H9 (cell line): ENCODE measurements at regions not wholly inside any gene's neighbourhood (a gene's known extent, or its start where the extent isn't known, plus 50 kb on each side); places are given as distances from the start of the nearest gene placed in this dataset.

Source experiments
- DNase-seq: peaks from one replicate; pipeline ENCODE4 v3.0.0-alpha.2; 2017
- H2AFZ ChIP-seq: one replicate; pipeline ENCODE4 v1.6.1; 2013; ENCODE audit warnings: mild to moderate bottlenecking, low read length, control low read depth, moderate library complexity
- H2AK5ac ChIP-seq: 2 replicates; pipeline ENCODE4 v1.6.1; 2013; ENCODE audit warnings: low read length, control low read depth, mixed read lengths; ENCODE audit not compliant: insufficient read length
- H2BK120ac ChIP-seq: one replicate; pipeline ENCODE4 v1.6.1; 2013; ENCODE audit warnings: low read depth, mild to moderate bottlenecking, low read length, control low read depth, inconsistent platforms; ENCODE audit not compliant: poor library complexity, severe bottlenecking
- H2BK12ac ChIP-seq: 2 replicates; pipeline ENCODE4 v1.6.1; 2013; ENCODE audit warnings: low read length, control low read depth, mixed read lengths, low read depth; ENCODE audit not compliant: insufficient read length
- H2BK15ac ChIP-seq: 2 replicates; pipeline ENCODE4 v1.6.1; 2013; ENCODE audit warnings: low read depth, low read length, control low read depth
- H2BK20ac ChIP-seq: one replicate; pipeline ENCODE4 v1.6.1; 2013; ENCODE audit warnings: low read depth, mild to moderate bottlenecking, low read length, control low read depth, inconsistent platforms; ENCODE audit not compliant: poor library complexity, severe bottlenecking
- H2BK5ac ChIP-seq: 2 replicates; pipeline ENCODE4 v1.6.1; 2013; ENCODE audit warnings: low read length, control low read depth, mixed read lengths; ENCODE audit not compliant: insufficient read length
- H3K14ac ChIP-seq: 2 replicates; pipeline ENCODE4 v1.6.1; 2013; ENCODE audit warnings: low read length, control low read depth; ENCODE audit not compliant: insufficient read depth
- H3K18ac ChIP-seq: 2 replicates; pipeline ENCODE4 v1.6.1; 2013; ENCODE audit warnings: low read depth, mild to moderate bottlenecking, mixed read lengths, low read length, control low read depth; ENCODE audit not compliant: insufficient read length
- H3K23ac ChIP-seq: 2 replicates; pipeline ENCODE4 v1.6.1; 2013; ENCODE audit warnings: low read length, control low read depth, mixed read lengths, low read depth; ENCODE audit not compliant: insufficient read length
- H3K23me2 ChIP-seq: 2 replicates; pipeline ENCODE4 v1.6.1; 2013; ENCODE audit warnings: low read depth, mild to moderate bottlenecking, mixed read lengths, low read length, control low read depth; ENCODE audit not compliant: insufficient read length, poor library complexity, severe bottlenecking
- H3K27ac ChIP-seq: 2 replicates; pipeline ENCODE4 v1.5.1; 2013; ENCODE audit warnings: low read length, control low read depth, mixed read lengths, low read depth; ENCODE audit not compliant: insufficient read length
- H3K27me3 ChIP-seq: 2 replicates; pipeline ENCODE4 v1.6.1; 2013; ENCODE audit warnings: low read length, control low read depth, inconsistent platforms; ENCODE audit not compliant: insufficient read depth
- H3K4ac ChIP-seq: 2 replicates; pipeline ENCODE4 v1.6.1; 2013; ENCODE audit warnings: low read depth, mild to moderate bottlenecking, control low read depth, inconsistent platforms, low read length, moderate library complexity
- H3K4me1 ChIP-seq: 2 replicates; pipeline ENCODE4 v1.6.1; 2013; ENCODE audit warnings: low read length, control low read depth, inconsistent platforms; ENCODE audit not compliant: insufficient read depth
- H3K4me2 ChIP-seq: 2 replicates; pipeline ENCODE4 v1.6.1; 2013; ENCODE audit warnings: low read length, control low read depth, mixed read lengths; ENCODE audit not compliant: insufficient read length, insufficient read depth
- H3K56ac ChIP-seq: 2 replicates; pipeline ENCODE4 v1.6.1; 2013; ENCODE audit warnings: low read depth, mild to moderate bottlenecking, mixed read lengths, low read length, control low read depth; ENCODE audit not compliant: insufficient read length
- H3K79me1 ChIP-seq: 2 replicates; pipeline ENCODE4 v1.6.1; 2013; ENCODE audit warnings: low read depth, mild to moderate bottlenecking, moderate library complexity, low read length, control low read depth, inconsistent platforms; ENCODE audit not compliant: insufficient read depth, poor library complexity, severe bottlenecking
- H3K79me2 ChIP-seq: 2 replicates; pipeline ENCODE4 v1.6.1; 2013; ENCODE audit warnings: low read length, control low read depth, inconsistent platforms; ENCODE audit not compliant: insufficient read depth
- H3K9ac ChIP-seq: 2 replicates; pipeline ENCODE4 v1.6.1; 2013; ENCODE audit warnings: low read length, control low read depth, mixed read lengths; ENCODE audit not compliant: insufficient read length; ENCODE audit errors: extremely low read depth
- H3K9me3 ChIP-seq: one replicate; pipeline ENCODE4 v1.6.1; 2013; ENCODE audit warnings: low read depth, low read length, inconsistent platforms; ENCODE audit not compliant: control insufficient read depth
- H3T11ph ChIP-seq: one replicate; pipeline ENCODE4 v1.6.1; 2013; ENCODE audit warnings: mild to moderate bottlenecking, low read length, control low read depth, inconsistent platforms
- H4K20me1 ChIP-seq: one replicate; pipeline ENCODE4 v1.6.1; 2013; ENCODE audit not compliant: control insufficient read depth, insufficient read length, insufficient read depth
- H4K5ac ChIP-seq: 2 replicates; pipeline ENCODE4 v1.6.1; 2013; ENCODE audit warnings: low read depth, mild to moderate bottlenecking, mixed read lengths, low read length, control low read depth; ENCODE audit not compliant: insufficient read length
- H4K8ac ChIP-seq: replicated peaks from 2 replicates; pipeline ENCODE4 v1.6.1; 2013; ENCODE audit warnings: low read length, control low read depth, mixed read lengths, low read depth; ENCODE audit not compliant: insufficient read length
- H4K91ac ChIP-seq: 2 replicates; pipeline ENCODE4 v1.6.1; 2013; ENCODE audit warnings: low read depth, mild to moderate bottlenecking, moderate library complexity, mixed read lengths, low read length, control low read depth; ENCODE audit not compliant: insufficient read length
- H3K27ac Mint-ChIP-seq, 3 experiments: 2 replicates in 2 of 3; 3 replicates in 1 of 3; pipeline ENCODE4 v1.8.0; 2020 to 2021; ENCODE audit warnings: mixed read lengths in 3 of 3, mild to moderate bottlenecking in 1 of 3, moderate library complexity in 1 of 3
- H3K27me3 Mint-ChIP-seq: 2 replicates; pipeline ENCODE4 v1.8.0; 2021; ENCODE audit warnings: low read depth, mild to moderate bottlenecking, moderate library complexity, mixed read lengths
- H3K36me3 Mint-ChIP-seq, 3 experiments: 2 replicates in 2 of 3; 3 replicates in 1 of 3; pipeline ENCODE4 v1.8.0; 2020 to 2021; ENCODE audit warnings: low read depth in 3 of 3, mixed read lengths in 3 of 3; ENCODE audit not compliant: insufficient read depth in 1 of 3
- H3K4me1 Mint-ChIP-seq, 2 experiments: 2 replicates each; pipeline ENCODE4 v1.8.0; 2020; ENCODE audit warnings: mixed read lengths in 2 of 2
- H3K4me3 Mint-ChIP-seq, 2 experiments: 2 replicates in 1 of 2; 3 replicates in 1 of 2; pipeline ENCODE4 v1.8.0; 2020 to 2021; ENCODE audit warnings: mild to moderate bottlenecking in 2 of 2, mixed read lengths in 2 of 2, moderate library complexity in 1 of 2
- H3K9me3 Mint-ChIP-seq, 2 experiments: 2 replicates in 1 of 2; 3 replicates in 1 of 2; pipeline ENCODE4 v1.8.0; 2020; ENCODE audit warnings: mild to moderate bottlenecking in 2 of 2, mixed read lengths in 2 of 2, moderate library complexity in 1 of 2
- CTCF ChIP-seq: fragments of 200-600 bp; sonication (generic); conservative IDR thresholded peaks from 3 replicates; pipeline ENCODE4 v1.8.0; 2021; ENCODE audit warnings: antibody characterized with exemption, mild to moderate bottlenecking
- WGBS: extraction: QIAGEN DNeasy Blood & Tissue Kit; methylation state at CpG from one replicate; pipeline ENCODE4 v1.1.7; 2013; ENCODE audit warnings: missing lambda C conversion rate, low lambda C conversion rate, mixed read lengths; ENCODE audit not compliant: insufficient read length; ENCODE audit errors: extremely low coverage; 5-methylcytosine and 5-hydroxymethylcytosine counted together

GRCh38 chr10:90372451-90372850 lies 485.4 kb downstream of the HTR7 start:
- no peak overlapping the region for H3K4me3 Mint-ChIP-seq
- no peak overlapping the region for H3K18ac ChIP-seq
- H2BK15ac ChIP-seq = no peak overlapping the region
- TF ChIP-seq CTCF = no peak
- no peak overlapping the region for H4K8ac ChIP-seq
- H2BK120ac ChIP-seq = no peak overlapping the region
- no peak overlapping the region for H3T11ph ChIP-seq
- H2BK12ac ChIP-seq = no peak overlapping the region
- H3K4me1 ChIP-seq = no peaks in the 10 kb centered on the region
- H3K36me3 Mint-ChIP-seq = peaks cover 0 to 6% (median 0%) of the 10 kb centered on the region in 3 experiments; a peak in 4 of 7 replicates
- no peak overlapping the region for H2AK5ac ChIP-seq
- no peak overlapping the region for H2BK20ac ChIP-seq
- H3K79me2 ChIP-seq = no peaks in the 10 kb centered on the region
- H3K4ac ChIP-seq = no peak overlapping the region
- no peak overlapping the region for H2BK5ac ChIP-seq
- no peak overlapping the region for H3K14ac ChIP-seq
- no peak overlapping the region for H4K5ac ChIP-seq
- H3K27me3 ChIP-seq = no peaks in the 10 kb centered on the region
- no peak overlapping the region for H3K9ac ChIP-seq
- no peaks in the 10 kb centered on the region for H3K79me1 ChIP-seq
- no peak overlapping the region for H3K23ac ChIP-seq
- no peaks in the 10 kb centered on the region for H3K23me2 ChIP-seq
- no peak overlapping the region for H3K27ac ChIP-seq
- no peaks in the 10 kb centered on the region; the same call in 1 of the 2 replicates for H3K27me3 Mint-ChIP-seq
- no peaks in the 10 kb centered on the region for H4K20me1 ChIP-seq
- no CpG with 5 or more reads among the region's 2 CpGs for WGBS
- no peak overlapping the region; a peak in 1 of 7 replicates for H3K27ac Mint-ChIP-seq
- no peaks in the 10 kb centered on the region for H3K9me3 ChIP-seq
- no peak overlapping the region for H4K91ac ChIP-seq
- no peak overlapping the region for H3K4me2 ChIP-seq
- no peaks in the 10 kb centered on the region for H3K4me1 Mint-ChIP-seq
- no peak for DNase-seq
- H3K9me3 Mint-ChIP-seq = peaks cover 0 to 3% of the 10 kb centered on the region in 2 experiments; a peak in 3 of 5 replicates
- no peak overlapping the region for H2AFZ ChIP-seq
- H3K56ac ChIP-seq = no peak overlapping the region
